Stimulated activated CD4-positive, alpha-beta T cell treated with anti-CD3 and anti-CD28 coated beads, Interleukin-15, amount 100 ng/mL, for 48 hours (primary cell): ENCODE measurements at regions not wholly inside any gene's neighbourhood (a gene's known extent, or its start where the extent isn't known, plus 50 kb on each side); places are given as distances from the start of the nearest gene placed in this dataset.

Experiments used
- DNase-seq, 2 donors: peaks; one replicate each; pipeline ENCODE4 v3.0.0-alpha.2; 2020; ENCODE audit warnings: low read depth in 2 of 2

GRCh38 chr11:82676483-82677094 is 57.1 kb downstream of the FAM181B start:
- no peak for DNase-seq

- DNase-seq: no peak
These were observed 57.8 kb downstream of the FAM181B start for GRCh38 chr11:82675838-82676237.

- no peak for DNase-seq
These were observed 60.0 kb downstream of the FAM181B start for GRCh38 chr11:82673631-82674030.

GRCh38 chr11:82671451-82671850 is 62.2 kb downstream of the FAM181B start:
- DNase-seq: no peak

DNA sequence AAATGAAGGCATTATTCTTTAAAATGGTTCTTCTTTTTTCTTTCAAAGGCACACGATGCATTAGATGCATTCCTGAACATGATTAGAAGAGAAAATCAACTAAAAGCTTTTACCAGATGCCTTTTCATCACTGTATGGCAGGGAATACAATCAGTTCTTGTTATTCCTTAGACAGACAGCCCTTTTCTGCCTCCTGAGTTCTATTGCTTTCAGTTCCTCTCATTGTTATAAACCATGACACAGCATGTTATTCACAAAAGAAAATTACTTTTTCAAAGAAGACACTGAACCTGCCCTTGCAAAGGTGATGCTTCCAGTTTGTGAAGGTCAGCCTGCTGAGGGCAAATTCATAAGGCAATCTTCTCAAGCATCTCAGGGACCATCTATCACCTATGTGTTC is 70.1 kb downstream of the FAM181B start:
- no peak for DNase-seq

DNA sequence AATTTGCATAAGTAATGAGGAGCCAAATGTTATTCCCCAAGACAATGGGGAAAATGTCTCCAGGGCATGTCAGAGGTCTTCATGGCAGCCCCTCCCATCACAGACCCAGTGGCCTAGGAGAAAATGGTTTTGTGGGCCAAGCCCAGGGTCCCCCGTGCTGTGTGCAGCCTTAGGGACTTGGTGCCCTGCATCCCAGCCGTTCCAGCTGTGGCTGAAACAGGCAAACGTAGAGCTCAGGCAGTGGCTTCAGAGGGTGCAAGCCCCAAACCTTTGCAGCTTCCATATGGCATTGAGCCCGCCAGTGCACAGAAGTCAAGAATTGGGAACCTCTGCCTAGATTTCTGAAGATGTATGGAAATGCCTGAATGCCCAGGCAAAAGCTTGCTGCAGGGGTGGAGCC is 79.9 kb downstream of the FAM181B start:
- DNase-seq: no peak

- no peak for DNase-seq
These were observed 94.4 kb downstream of the FAM181B start for GRCh38 chr11:82639251-82639650.

- no peak for DNase-seq
These were observed 97.0 kb downstream of the FAM181B start for GRCh38 chr11:82636615-82637014.

DNA sequence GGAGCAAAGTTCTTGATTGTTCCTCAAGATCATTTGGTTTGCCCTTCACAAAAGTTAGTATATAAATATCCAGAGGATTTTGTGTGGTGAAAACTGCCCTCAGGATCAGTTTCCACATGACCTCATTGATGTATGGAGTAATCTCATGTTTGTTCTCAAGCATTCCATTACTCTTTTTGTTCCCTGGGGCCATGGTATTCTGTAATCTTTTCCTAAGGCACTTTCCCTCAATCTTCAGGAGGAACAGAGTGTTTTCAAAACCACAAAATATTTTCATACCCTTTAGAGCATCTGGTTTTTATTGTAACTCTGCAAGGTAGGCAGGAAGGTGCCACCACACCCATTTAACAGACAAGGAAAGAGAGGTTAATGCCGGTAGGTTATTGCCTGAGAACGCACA is 99.6 kb downstream of the FAM181B start:
- no peak for DNase-seq

DNA sequence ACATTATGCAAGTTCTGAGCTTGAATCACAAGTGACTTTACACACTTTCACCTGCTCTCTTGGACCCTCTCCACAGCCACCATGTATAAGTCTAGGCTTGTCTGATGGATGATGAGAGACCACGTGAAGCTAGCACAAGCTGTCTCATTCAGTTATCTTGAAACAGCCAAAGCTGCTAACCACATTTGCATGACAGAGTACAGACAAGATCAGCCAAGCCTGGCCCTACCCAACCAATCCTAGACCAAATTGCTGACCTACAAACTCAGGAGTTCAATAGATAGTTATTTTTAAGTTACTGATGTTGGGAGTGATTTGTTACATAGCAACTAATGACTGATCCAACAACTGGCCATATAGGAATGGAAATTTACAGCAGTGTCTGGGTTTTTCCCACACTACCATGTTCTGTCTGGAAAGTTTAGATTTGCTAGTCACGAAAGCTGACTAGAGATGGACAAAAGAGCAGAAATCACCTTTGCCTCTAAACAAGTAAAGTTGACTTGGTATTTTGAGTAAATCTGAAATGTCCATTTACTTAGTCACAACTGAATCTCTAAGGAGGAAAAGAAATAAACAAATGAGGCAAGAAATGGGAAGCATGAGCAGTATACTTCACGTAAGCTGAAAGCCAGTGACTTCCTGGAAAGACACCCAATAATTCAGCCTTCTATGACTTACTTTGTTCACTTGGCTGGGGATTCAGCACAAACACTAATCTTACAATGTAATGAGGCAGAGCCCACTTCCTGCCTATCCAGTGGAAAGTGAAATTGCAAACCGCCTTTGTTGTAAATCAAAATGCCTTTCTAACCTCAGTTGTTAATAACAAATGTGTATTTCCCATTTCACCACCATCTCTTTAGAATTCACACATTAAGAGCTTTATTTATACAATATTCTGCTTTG is 101.7 kb downstream of the FAM181B start:
- DNase-seq: no peak

- DNase-seq: no peak
These were observed 123.0 kb downstream of the FAM181B start for GRCh38 chr11:82610671-82611070.

DNA sequence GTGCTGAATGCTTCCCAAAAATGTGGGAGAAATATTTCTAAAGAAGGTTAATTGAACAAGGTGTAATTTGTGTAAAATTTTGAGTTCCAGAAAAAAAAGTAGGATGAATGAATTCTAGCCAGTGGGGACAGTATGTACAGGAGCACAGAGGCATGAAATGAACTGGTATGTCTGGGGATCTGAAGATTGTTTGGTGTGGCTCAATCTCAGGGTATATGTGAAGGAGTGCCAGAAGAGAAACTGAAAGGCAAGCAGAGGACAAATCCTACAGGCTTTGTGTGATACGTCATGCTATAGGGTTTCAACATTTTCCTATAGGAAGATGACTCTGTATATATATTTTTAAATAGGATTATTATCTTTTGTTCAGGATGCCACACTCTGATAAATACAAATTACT is 126.9 kb downstream of the FAM181B start:
- no peak for DNase-seq

GRCh38 chr11:82601711-82602110 is 132.0 kb downstream of the FAM181B start:
- no peak for DNase-seq

- no peak for DNase-seq
These were observed 133.8 kb downstream of the FAM181B start for GRCh38 chr11:82599836-82600235.

DNA sequence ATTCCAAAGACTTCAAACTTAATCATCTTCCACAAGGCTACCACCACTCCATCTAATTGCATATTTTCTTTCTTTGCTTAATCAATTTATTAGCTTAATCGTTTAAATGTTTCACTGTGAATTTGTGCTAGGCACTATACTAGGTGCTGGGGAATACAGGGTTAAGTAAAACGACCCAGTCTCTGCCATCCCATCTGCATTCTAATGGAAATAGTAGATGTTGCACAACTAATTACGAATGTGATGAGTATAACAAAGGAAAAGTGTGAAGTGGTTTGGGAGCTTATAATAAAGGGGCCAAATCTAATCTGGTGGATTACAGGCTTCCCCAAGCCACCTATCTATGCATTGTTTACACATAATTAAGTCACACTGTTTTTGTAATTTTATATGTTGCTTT is 147.1 kb downstream of the FAM181B start:
- no peak for DNase-seq

DNA sequence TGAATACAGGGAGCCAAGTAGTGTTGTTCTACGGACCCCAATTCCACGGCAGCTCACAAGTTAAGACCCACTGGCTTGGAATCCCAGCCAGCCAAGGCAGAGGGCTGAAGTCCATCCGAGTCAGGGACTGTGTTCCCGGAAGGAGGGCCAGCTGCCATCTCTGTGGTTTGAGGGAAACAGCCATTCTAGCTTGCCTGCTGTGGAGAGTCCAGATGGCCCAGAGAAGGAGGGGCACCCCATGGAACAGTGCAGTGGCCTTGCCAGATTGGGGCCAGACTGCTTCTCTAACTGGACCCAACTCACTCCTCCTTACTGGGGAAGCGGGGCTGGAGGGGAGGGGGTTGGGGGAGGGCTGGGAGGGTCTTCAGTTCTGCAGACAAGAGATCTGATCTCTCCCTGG is 156.4 kb downstream of the FAM181B start:
- no peak for DNase-seq

GRCh38 chr11:82560836-82561235 is 172.8 kb downstream of the FAM181B start:
- no peak for DNase-seq

GRCh38 chr11:82559609-82560008 is 174.1 kb downstream of the FAM181B start:
- no peak for DNase-seq

DNA sequence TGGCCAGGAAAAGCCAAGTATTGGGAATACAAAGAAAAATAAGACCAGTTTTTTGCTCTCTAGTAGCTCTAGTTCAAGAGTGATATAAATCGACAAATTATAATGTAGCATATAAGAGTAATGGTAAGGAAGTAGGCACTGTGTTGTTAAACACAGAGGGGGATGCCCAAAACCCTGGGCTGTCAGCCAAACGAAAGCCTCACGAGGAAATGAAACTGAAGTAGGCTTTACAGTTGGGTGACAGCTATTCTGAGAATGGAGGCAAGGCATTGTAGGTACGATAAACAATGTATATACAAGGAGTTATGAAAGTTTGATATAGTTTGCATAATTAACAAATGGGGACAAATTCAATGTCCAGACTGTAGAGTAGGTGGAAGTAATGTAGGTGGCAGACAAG is 176.4 kb downstream of the FAM181B start:
- no peak for DNase-seq

GRCh38 chr11:82556210-82556609 is 177.5 kb downstream of the FAM181B start:
- no peak for DNase-seq

DNA sequence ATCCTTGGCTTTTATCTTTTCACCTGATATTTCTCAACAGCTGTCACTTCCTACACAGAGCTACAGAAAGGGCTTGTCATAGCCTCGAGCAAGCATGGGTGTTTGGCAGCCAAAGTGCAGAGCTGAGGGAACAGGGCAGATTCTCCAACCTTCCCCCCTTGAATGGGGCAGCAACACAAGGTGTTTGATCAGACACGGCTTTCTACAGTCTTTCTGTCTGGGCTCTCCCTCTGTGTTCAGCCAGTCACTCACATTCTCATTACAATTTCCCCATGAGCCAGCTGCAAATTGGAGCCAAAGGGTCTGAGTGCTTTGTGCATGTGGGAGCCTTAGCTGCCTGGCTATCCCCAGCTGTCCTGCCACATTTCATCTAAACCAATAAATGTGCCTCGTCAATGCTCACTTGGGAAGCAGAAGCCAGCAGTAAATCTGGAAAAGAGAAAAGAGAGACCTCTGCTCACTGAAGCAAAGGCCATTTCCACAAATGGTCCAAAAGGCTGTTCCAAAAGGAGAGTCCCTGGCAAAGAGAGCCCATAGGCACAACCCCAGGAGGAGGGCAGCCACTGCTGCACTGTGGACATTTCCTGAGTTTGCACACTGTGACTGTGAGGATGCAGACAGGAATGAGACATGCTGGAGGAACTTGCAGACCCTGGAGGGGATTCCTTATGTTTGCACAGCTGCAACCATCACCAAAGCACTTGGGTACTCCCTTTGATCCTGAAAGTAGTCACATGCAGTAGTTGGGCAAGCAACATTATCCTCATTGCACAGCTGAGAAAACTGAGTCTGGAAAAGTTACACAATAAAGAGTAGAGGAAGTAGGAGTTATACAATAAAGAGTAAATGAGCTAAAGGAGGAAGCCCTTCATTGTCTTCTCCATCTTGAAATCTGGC is 186.8 kb downstream of the FAM181B start:
- no peak for DNase-seq

DNA sequence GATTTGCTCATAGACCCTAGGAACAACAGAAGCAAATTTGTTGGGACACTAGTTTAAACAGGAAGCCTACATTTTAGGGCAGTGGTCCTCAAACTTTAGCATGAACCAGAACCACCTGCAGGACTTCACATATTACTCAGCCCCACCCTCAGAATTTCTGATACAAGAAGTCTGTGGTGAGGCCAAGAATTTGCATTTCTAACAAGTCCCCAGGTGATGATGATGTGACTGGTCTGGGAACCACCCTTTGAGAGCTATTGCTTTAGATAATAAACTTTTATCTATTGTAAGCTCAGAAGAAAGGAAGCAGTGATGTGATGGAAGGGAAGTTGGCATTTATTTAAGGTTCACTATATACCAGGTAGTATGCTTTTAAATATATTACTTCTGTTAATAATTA is 194.0 kb downstream of the FAM181B start:
- no peak for DNase-seq
